ENCODE measurements at regions not wholly inside any gene's neighbourhood (a gene's known extent, or its start where the extent isn't known, plus 50 kb on each side); places are given as distances from the start of the nearest gene placed in this dataset.

GRCh38 chr9:3059781-3060468 is 216.0 kb upstream of the PUM3 start:
- TF ChIP-seq CTCF (conservative IDR thresholded peaks at IDR 0.05; ENCODE audit: low read length) = no peak
- TF ChIP-seq EZH2phosphoT487 (IDR thresholded peaks at IDR 0.05; ENCODE audit: borderline replicate concordance) = no peak

Data from Loucy (cell line).